22Rv1 (cell line): ENCODE measurements at regions not wholly inside any gene's neighbourhood (a gene's known extent, or its start where the extent isn't known, plus 50 kb on each side); places are given as distances from the start of the nearest gene placed in this dataset.

Experiments
- CTCF ChIP-seq: fragments of 450-650 bp; IDR thresholded peaks from 2 replicates; pipeline ENCODE4 v1.5.1; 2017; ENCODE audit warnings: mild to moderate bottlenecking
- ZFX ChIP-seq: fragments of 450-650 bp; IDR thresholded peaks from 2 replicates; pipeline ENCODE4 v1.6.1; 2017; ENCODE audit warnings: antibody characterized with exemption, borderline replicate concordance

- TF ChIP-seq CTCF (no peak), ZFX (no peak)
These were observed 144.9 kb upstream of the C1orf174 start for GRCh38 chr1:4044967-4045366.
